Fibroblast of upper back skin (primary cell): ENCODE measurements at regions not wholly inside any gene's neighbourhood (a gene's known extent, or its start where the extent isn't known, plus 50 kb on each side); places are given as distances from the start of the nearest gene placed in this dataset.
A peak's percentile ranks its signal among the peaks of the same experiment; 100 is the strongest.
"Not testable (repeated sequence)": the region's sequence is repeated elsewhere in the genome, so short reads cannot be mapped to it uniquely, and the experiment has no call there.

ENCODE experiments used
- DNase-seq: peaks from one replicate; pipeline ENCODE4 v3.0.0-alpha.2; 2013

DNA sequence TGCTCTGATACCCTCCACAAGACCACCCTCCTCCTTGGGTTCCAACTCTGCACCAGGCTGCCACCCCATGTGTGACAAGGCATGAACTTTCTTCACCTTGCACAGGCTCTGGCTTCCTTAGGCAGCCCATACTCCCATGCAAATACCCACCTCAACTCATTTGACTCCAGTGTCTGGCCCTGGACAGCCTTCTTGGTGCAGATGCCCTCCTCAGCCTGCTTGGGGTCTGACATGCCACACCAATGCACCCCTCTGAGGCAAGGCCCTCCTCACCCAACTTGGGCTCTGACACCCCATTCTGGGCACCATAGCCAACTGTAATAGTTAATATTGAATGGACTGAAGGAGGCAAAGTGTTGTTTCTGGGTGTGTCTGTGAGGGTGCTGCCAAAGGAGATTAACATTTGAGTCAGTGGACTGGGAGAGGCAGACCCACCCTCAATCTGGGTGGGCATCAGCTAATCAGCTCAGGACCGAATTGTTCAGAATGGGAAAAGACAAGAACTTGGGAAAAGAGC, 115.0 kb upstream of the EPB41L4A start:
- no peak for DNase-seq

GRCh38 chr5:112534611-112535255, 115.7 kb upstream of the EPB41L4A start:
- DNase-seq, result no peak

- no peak for DNase-seq
These were observed 116.3 kb upstream of the EPB41L4A start for GRCh38 chr5:112535356-112535755.

GRCh38 chr5:112544558-112544957, 125.5 kb upstream of the EPB41L4A start:
- DNase-seq, result not testable (repeated sequence)

GRCh38 chr5:112546946-112547592, 128.0 kb upstream of the EPB41L4A start:
- DNase-seq, result no peak

- peak; percentile 64 for DNase-seq
These were observed 129.3 kb upstream of the EPB41L4A start for GRCh38 chr5:112548246-112548881.

- DNase-seq, result no peak
These were observed 130.1 kb upstream of the EPB41L4A start for GRCh38 chr5:112549127-112549526.

GRCh38 chr5:112549605-112550166, 130.6 kb upstream of the EPB41L4A start:
- DNase-seq, result no peak

DNA sequence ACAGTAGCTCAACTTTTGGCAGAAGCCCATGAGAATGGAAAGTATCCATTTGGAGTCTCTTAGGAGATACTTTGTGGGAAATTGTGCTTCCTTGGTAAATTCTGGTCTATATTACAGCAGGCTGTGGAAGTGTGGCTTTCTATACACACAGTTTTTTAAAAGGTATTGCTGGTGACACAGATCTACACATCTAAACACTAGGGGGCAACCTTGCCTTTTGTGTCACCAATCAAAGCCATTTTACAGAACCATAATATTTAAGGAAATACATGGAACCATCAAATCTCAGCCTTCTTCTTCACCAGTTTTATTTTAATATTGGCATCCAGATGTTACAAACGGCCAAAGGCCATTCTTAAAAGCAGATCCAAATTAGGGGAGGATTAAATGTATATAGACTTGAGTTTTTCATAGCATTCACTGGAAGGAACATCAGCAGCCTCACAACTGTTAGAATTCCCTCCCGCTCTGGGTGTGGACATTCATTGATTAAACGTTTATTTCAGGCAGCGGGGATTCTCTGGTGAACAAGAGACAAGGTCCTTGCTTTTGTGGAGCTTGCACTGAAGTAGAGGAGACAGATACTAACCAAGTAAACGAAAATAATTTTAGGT, 132.4 kb upstream of the EPB41L4A start:
- DNase-seq, result peak; percentile 60

DNA sequence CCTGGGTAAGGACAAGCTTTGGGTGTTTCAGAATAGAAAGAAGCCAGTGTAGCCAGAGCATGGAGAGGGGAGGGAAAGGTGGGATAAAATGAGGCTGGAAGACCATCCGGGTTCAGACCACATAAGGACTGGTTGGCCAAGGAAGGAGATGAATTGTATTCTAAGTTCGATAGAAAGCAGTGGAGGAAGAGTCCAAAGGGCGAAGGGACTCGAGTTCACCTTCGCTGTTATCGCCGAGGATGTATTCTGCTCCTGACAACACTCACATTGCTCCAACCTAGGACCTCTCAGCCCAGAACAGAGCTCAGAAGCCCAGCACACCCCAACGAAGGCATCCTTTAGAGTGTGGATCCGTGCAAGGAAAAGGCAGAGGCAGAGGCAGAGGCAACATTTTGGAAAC, 133.1 kb upstream of the EPB41L4A start:
- DNase-seq, result no peak

- no peak for DNase-seq
These were observed 133.7 kb upstream of the EPB41L4A start for GRCh38 chr5:112552791-112553190.

DNA sequence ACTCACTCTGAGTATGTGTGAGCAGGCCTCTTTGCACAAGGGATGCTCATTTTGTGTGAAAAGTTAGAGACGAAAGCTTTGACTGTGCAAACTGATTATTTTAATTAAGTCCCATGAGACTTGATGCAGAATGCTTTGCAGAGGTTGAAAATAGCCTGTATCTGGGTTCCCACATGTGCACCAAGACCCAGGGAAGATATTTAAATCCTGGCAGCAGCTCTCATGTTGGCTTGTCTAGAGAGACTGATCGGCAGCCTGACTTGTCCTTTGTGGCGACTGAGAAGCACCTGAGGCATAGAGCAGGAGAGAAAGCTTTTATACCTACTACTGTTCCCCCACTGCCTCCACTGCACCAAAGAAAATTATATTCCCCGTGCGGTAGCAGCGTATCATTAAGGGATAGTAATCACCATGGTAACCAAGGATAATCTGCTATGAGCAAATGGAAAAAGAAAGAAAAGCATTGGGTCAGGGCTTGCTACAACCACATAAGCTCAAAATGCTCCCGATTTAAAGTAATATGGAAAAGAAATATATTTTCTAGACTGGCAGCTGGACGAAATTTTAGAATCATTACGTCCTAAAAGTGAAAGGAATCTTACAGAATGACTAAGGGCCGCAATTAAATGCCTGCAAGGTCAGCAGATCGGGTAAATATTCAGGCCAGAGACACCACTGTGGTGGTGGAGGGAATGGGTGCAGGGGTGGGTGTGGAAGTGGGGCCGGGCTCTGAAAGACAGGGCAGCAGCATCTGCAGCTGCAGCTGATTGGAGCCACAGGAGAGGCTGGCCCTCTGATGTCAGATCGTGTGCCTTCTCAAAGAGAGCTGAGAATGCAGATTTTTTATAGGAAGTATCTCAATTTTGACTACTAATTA, 135.3 kb upstream of the EPB41L4A start:
- DNase-seq, result peak; percentile 10

GRCh38 chr5:112555197-112555596, 136.1 kb upstream of the EPB41L4A start:
- no peak for DNase-seq

DNA sequence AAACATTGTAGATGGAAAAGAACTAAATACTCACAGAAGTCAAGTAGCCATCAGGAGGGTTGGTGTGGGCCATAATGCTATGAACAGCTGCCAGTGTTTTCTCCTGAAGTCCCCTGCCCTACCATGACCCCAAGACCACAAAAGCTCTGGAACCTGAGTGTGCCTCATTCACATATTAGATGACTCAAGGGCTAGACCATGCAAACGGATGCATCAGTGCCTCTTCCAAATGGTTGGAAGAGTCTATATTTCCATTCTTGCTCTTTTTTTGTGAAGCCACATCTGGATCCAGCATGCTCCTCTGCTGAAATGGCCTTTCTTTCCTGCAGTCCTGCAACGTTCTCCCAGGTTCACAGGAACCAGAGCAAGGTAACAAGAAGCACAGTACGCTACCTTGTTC, 136.6 kb upstream of the EPB41L4A start:
- DNase-seq, result peak; percentile 72

DNA sequence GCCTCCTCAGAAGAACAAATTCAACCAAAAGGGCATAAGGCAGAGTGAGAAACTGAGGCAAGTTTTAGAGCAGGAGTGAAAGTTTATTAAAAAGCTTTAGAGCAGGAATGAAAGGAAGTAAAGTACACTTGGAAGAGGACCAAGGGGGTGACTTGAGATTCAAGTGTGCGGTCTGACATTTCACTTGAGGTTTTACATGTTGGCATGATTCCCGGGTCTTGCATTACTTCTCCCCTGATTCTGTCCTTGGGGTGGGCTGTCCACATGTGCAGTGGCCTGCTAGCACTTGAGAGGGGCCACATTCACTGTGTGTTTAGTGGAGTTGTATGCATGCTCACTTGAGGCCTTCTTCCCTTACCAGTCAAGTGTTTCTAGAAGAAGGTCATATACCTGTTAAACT, 140.4 kb upstream of the EPB41L4A start:
- peak; percentile 60 for DNase-seq

GRCh38 chr5:112560371-112560770, 141.3 kb upstream of the EPB41L4A start:
- DNase-seq, result no peak

- DNase-seq, result no peak
These were observed 144.2 kb upstream of the EPB41L4A start for GRCh38 chr5:112563169-112563826.

GRCh38 chr5:112566251-112566650, 147.2 kb upstream of the EPB41L4A start:
- DNase-seq, result no peak

DNA sequence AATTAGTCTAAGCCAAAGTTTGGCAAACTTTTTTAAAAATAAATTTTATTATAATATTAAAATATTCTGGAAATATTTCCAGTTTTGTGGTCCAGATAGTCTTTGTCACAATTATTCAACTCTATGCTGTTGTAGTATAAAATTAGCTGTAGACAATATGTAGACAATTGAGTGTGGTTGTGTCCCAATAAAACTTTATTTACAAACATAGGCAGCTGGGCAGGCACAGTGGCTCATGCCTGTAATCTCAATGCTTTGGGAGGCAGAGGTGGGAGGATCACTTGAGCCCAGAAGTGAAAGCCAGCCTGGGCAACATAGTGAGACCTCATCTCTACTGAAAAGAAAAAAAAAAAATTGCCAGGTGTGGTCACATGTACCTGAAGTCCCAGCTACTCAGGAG, 150.5 kb upstream of the EPB41L4A start:
- no peak for DNase-seq

- no peak for DNase-seq
These were observed 151.8 kb upstream of the EPB41L4A start for GRCh38 chr5:112570708-112571444.

DNA sequence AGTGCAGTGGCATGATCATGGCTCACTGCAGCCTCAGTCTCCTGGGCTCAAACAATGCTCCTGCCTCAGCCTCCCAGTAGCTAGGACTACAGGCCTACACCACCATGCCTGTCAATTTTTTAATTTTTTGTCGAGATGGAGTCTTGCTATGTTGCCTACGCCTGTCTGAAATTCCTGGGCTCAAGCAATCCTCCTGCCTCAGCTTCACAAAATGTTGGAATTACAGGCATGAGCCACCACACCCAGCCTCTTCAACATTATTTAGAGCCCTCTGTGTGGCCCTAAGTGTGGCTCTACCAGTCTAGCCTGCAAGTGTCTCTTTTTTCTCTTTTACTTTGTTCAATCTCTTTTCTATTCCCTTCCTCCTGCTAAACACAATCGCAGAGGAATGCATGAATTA, 154.4 kb upstream of the EPB41L4A start:
- no peak for DNase-seq
